Heart left ventricle (tissue), 16 donors: ENCODE measurements at regions not wholly inside any gene's neighbourhood (a gene's known extent, or its start where the extent isn't known, plus 50 kb on each side); places are given as distances from the start of the nearest gene placed in this dataset.

Experiments
- ATAC-seq, 4 donors: fragments of 200-7000 bp; cut with Tn5 transposase; one replicate each; pipeline ENCODE4 v1.9.1; 2020 to 2022; ENCODE audit warnings: moderate library complexity in 4 of 4, mild to moderate bottlenecking in 3 of 4, moderate number of reproducible peaks in 1 of 4
- DNase-seq, 5 donors: peaks; one replicate each; pipeline ENCODE4 v3.0.0-alpha.2; 2020
- H3K27ac ChIP-seq, 12 donors: fragments of 200-600 bp; sonication (generic) in 4 of 12; one replicate each; pipeline versions ENCODE4 v1.5.0 to v1.8.0; 2016 to 2022; ENCODE audit warnings: mild to moderate bottlenecking in 2 of 12
- H3K27me3 ChIP-seq, 9 donors: fragments of 200-600 bp; sonication (generic) in 2 of 9; one replicate each; pipeline versions ENCODE4 v1.5.1 to v1.8.0; 2016 to 2022; ENCODE audit warnings: mild to moderate bottlenecking in 3 of 9
- H3K36me3 ChIP-seq, 9 donors: fragments of 200-600 bp; sonication (generic) in 2 of 9; one replicate each; pipeline versions ENCODE4 v1.5.0 to v1.8.0; 2018 to 2022; ENCODE audit warnings: mild to moderate bottlenecking in 2 of 9
- H3K4me1 ChIP-seq, 12 donors: fragments of 200-600 bp; sonication (generic) in 4 of 12; one replicate each; pipeline versions ENCODE4 v1.5.0 to v1.8.0; 2016 to 2022; ENCODE audit warnings: mild to moderate bottlenecking in 3 of 12
- H3K4me3 ChIP-seq, 12 donors: fragments of 200-600 bp; sonication (generic) in 4 of 12; one replicate each; pipeline versions ENCODE4 v1.5.0 to v1.8.0; 2017 to 2022; ENCODE audit warnings: mild to moderate bottlenecking in 9 of 12, moderate library complexity in 4 of 12
- H3K9me3 ChIP-seq, 12 donors: fragments of 200-600 bp; sonication (generic) in 4 of 12; one replicate each; pipeline versions ENCODE4 v1.5.0 to v1.8.0; 2016 to 2022; ENCODE audit warnings: mild to moderate bottlenecking in 1 of 12
- CTCF ChIP-seq, 12 donors: fragments of 200-600 bp; sonication (generic) in 4 of 12; IDR thresholded peaks; one replicate each; pipeline versions ENCODE4 v1.5.0 to v1.8.0; 2018 to 2022; ENCODE audit warnings: antibody characterized with exemption in 12 of 12, mild to moderate bottlenecking in 5 of 12
- POLR2A ChIP-seq, 2 donors: fragments of 450-650 bp; IDR thresholded peaks; one replicate each; pipeline ENCODE4 v1.6.1; 2017; ENCODE audit warnings: antibody characterized with exemption in 2 of 2, mild to moderate bottlenecking in 2 of 2, moderate library complexity in 2 of 2
- WGBS, 4 donors: extraction: QIAGEN DNeasy Blood & Tissue Kit in 2 of 4; methylation state at CpG; one replicate each; pipeline versions ENCODE4 v1.1.5 to v1.1.7; 2013 to 2018; 5-methylcytosine and 5-hydroxymethylcytosine counted together
- intact Hi-C, 10 donors: fragments of 100-400 bp; cut with DNase I; formaldehyde crosslinking; loops; one replicate each; pipeline versions ENCODE4 v1.11.1 to v1.14.2; 2022
- donor health status: ischemic (EF 13 %, LVEDD 7.1; RV severe dilation, severe dysfunction).
- donor health status: healthy with polysubstance abuse.
- donor health status: DM: no; HTN: yes; CAD: no.
- donor health status: DM: no; HTN: no; CAD: no.
- donor health status: ischemic (EF 25% LVEDD 6.9; RV normal size, moderate dysfunction).
- donor health status: ischemic (EF 25% LVEDD 5.7; RV mildly dilated, moderate dysfunction).
- donor health status: healthy.
- donor health status: DM: yes; HTN: yes; CAD: no.
- donor health status: ischemic (EF 35%, LVEDD 5.7; RV mildly dilated, moderate dysfunction).
- donor health status: nonischemic (EF 11% LVEDD 7.7; RV severe dilation, severe dysfunction).
- donor health status: DM: yes; HTN: yes; CAD: no.
- donor health status: PGD.
- donor health status: ischemic (EF 29% LVEDD 5.4; RV normal size, mild dysfunction).
- donor health status: nonischemic (EF 23%, LVEDD 6.1; RV moderate dilation, normal function).

- no peak for DNase-seq
- H3K4me1 ChIP-seq, result peaks cover 0 to 6% (median 0%) of the 10 kb centered on the region in 12 donors
- no peaks in the 10 kb centered on the region for H3K36me3 ChIP-seq
- no peak overlapping the region for H3K4me3 ChIP-seq
- intact Hi-C loops, result no loop called here
- H3K9me3 ChIP-seq, result peaks cover 0 to 27% (median 2%) of the 10 kb centered on the region in 12 donors
- no peaks in the 10 kb centered on the region for H3K27me3 ChIP-seq
- ATAC-seq, result no peak
- no peak for TF ChIP-seq POLR2A (IDR thresholded peaks at IDR 0.05)
- no peak for TF ChIP-seq CTCF (IDR thresholded peaks at IDR 0.05)
- H3K27ac ChIP-seq, result peak overlapping the region in 1 of 12 donors; percentile 69
Measured at GRCh38 chr6:71468038-71468437, 179.4 kb downstream of the OGFRL1 start.

- H3K4me3 ChIP-seq, result peak overlapping the region in 4 of 12 donors; percentile 20 to 40 (median 34)
- 62 to 73% (median 68%) methylated on average over 7 of the region's 7 CpGs for WGBS, 4 donors
- no peaks in the 10 kb centered on the region for H3K36me3 ChIP-seq
- peaks cover 0 to 7% (median 1%) of the 10 kb centered on the region in 12 donors for H3K4me1 ChIP-seq
- H3K27me3 ChIP-seq, result no peaks in the 10 kb centered on the region
- H3K9me3 ChIP-seq, result peaks cover 0 to 22% (median 2%) of the 10 kb centered on the region in 12 donors
- intact Hi-C loops, result no loop called here
- ATAC-seq, result peak in 3 of 4 donors; percentile 68 to 93 (median 72)
- peak in 1 of 5 donors; percentile 34 for DNase-seq
- peak overlapping the region in 6 of 12 donors; percentile 13 to 69 (median 49) for H3K27ac ChIP-seq
- no peak for TF ChIP-seq POLR2A (IDR thresholded peaks at IDR 0.05)
- TF ChIP-seq CTCF (IDR thresholded peaks at IDR 0.05), result no peak
Measured at GRCh38 chr6:71468841-71469700, 180.5 kb downstream of the OGFRL1 start.

- Histone ChIP-seq H3K9me3 (no peaks in the 10 kb centered on the region), H3K4me3 (no peak overlapping the region), H3K27ac (no peak overlapping the region), H3K36me3 (no peaks in the 10 kb centered on the region), H3K27me3 (no peaks in the 10 kb centered on the region), H3K4me1 (peaks cover 0 to 21% (median 7%) of the 10 kb centered on the region in 12 donors)
- TF ChIP-seq POLR2A (IDR thresholded peaks at IDR 0.05) (no peak), CTCF (IDR thresholded peaks at IDR 0.05) (no peak)
- intact Hi-C loops, result no loop called here
- WGBS, 4 donors, result 89 to 96% (median 91%) methylated on average over 2 of the region's 2 CpGs
- DNase-seq, result no peak
- ATAC-seq, result no peak
Measured at GRCh38 chr6:71471718-71472117, 183.1 kb downstream of the OGFRL1 start.

- 42 to 53% (median 47%) methylated on average over 2 of the region's 2 CpGs for WGBS, 4 donors
- intact Hi-C loops, result no loop called here
- peak overlapping the region in 1 of 12 donors; percentile 24 for H3K27ac ChIP-seq
- no peaks in the 10 kb centered on the region for H3K9me3 ChIP-seq
- DNase-seq, result peak in 4 of 5 donors; percentile 20 to 70 (median 38)
- no peak for TF ChIP-seq CTCF (IDR thresholded peaks at IDR 0.05)
- H3K27me3 ChIP-seq, result no peaks in the 10 kb centered on the region
- H3K36me3 ChIP-seq, result no peaks in the 10 kb centered on the region
- peaks cover 0 to 31% (median 14%) of the 10 kb centered on the region in 12 donors for H3K4me1 ChIP-seq
- no peak overlapping the region for H3K4me3 ChIP-seq
- peak; percentile 73 to 91 (median 84) for ATAC-seq
Measured at GRCh38 chr6:71473926-71474325, 185.3 kb downstream of the OGFRL1 start.
